Fibroblast of peridontal ligament (primary cell): ENCODE measurements at regions not wholly inside any gene's neighbourhood (a gene's known extent, or its start where the extent isn't known, plus 50 kb on each side); places are given as distances from the start of the nearest gene placed in this dataset.
"Not testable (repeated sequence)": the region's sequence is repeated elsewhere in the genome, so short reads cannot be mapped to it uniquely, and the experiment has no call there.

ENCODE experiments used
- DNase-seq: peaks from one replicate; pipeline ENCODE4 v3.0.0-alpha.2; 2010; ENCODE audit errors: extremely low read depth

DNA sequence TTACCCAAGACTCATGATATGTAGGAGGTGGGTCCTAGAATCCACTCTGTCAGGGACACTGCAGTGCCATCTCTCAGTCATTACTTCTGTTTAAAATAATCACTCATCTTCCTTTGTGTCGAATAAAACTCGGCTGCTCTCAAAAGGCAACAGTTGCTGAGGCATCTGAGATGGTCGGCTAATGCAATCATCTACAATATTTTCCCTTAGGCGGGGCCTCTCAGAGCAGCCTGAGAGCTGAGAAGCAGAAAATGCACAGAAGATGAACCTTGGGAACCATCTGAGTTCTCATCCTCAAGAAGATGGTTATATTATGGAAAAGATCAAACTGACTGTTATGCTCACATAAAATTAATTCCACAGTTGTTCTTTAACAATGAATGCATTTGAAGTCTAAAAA, 1518.2 kb upstream of the TENM4 start:
- no peak for DNase-seq

DNA sequence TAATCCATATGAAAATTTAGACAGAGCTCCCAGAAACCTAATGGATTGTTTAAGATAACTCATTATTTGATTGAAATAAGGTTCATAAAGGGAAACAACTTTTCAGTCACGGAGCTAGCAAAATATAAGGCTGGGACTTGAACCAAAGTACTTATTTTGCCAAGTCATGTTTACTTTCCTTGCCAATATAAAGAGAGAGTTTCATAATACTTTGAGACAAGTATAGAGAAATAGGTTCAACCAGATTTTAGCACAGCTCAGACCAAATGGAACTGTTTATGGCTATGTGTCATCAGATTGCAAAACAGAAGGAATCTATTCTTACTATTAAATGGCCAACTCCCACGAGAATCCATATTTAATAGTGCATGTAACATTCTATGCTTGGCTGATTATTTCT, 1517.5 kb upstream of the TENM4 start:
- DNase-seq = peak; percentile 91

DNA sequence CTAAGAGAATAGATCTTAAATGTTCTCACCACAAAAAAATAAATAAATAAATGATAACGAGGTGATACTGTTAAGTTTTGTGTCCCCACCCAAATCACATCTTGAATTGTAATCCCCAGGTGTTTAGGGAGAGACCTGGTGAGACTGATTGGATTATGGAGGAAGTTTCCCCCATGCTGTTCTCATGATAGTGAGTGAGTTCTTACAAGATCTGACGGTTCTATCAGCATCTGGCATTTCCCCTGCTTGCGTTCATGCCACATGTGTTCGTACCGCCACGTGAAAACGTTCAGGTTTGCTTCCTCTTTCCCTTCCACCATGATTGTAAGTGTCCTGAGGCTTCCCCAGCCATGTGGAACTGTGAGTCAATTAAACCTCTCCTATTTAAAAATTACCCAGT, 1514.8 kb upstream of the TENM4 start:
- no peak for DNase-seq

DNA sequence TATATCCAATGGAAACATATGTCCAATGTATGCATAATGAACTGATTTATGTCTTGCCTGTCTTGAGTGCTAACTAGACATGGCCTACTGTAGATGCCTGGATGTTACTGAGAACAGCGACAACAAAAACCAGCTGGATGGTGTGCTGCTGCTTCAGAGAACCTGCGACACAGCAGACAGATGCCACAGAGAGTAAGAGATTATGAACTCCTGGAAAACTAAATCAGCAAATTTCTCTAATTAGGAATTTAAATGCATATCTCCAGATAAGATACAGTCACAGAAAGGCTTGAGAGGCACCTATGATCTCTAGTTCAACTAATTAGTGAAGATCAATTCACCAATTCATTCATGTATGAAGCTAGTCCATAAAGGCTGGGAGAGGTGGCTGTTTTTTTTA, 1508.0 kb upstream of the TENM4 start:
- DNase-seq = no peak

DNA sequence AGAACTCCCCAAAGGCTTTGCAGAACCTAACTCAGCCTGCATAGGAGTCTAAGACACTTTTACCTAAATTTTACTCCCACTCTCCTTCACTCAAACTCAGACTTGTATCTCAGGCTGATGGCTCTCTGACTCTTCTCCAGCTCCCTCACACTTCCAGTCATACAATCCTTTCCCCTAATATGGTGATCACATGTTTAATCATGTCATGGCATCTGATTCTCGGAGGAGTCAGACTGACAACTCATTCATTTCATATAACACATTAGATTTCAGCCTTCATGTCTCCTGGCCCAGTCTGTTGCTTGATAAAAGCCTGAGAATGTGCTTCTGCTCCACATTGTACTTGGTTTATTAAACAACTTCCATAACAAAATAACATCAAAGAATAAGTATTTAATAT, 1503.9 kb upstream of the TENM4 start:
- no peak for DNase-seq

DNA sequence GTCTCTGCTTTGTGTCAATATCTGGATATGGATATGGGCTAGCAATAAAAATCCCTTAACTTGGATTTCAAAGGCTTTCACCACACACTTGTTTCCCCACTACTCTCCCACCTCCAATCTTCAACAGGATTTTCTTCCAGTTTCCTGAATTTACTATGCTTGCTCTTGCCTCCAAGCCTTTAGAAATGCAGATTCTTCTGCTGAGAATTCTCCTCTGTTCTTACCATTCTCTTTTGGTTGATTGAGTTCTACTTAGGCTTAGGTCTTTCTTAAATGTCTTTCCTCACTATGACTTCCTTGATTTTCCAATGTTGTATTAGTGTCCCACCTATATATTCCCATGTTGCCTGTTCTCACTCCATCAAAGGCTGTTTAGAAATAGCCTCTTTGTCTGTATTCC, 1502.4 kb upstream of the TENM4 start:
- no peak for DNase-seq

DNA sequence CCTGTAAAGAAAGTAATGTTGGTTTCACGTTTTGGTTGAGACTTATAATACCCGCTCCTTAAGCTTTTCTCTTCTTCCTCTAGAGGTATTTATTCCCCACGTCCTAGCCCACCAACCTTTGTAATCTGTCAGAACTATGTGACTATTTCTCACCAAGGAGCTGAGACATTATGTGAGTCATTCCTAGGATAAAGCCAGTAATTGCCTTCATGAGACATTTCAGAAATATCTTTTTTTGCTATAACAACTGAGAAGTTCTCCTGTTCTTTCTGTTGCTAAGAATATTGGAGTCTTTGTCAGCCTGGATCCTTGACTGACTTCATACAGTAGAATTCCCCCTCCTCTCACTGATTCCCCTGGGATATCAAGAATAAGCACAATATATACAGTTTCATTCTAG, 1497.0 kb upstream of the TENM4 start:
- peak; percentile 3 for DNase-seq

DNA sequence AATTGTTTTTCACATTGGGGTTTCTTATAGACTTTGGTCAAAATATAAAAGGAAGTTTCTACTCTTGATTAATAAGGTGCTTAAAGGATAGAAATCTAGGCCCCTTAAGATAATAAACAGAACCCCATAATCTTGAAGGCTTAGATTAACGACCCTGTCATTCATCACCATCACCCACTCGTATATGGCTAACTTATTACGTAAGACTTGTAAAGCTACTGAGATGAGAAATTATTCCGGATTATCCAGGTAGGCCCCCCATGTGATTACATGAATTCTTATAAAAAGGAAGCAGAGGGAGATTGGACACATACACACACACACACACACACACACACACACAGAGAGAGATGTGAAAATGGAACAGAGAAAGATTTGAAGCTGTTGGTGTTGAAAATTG, 1489.2 kb upstream of the TENM4 start:
- no peak for DNase-seq

DNA sequence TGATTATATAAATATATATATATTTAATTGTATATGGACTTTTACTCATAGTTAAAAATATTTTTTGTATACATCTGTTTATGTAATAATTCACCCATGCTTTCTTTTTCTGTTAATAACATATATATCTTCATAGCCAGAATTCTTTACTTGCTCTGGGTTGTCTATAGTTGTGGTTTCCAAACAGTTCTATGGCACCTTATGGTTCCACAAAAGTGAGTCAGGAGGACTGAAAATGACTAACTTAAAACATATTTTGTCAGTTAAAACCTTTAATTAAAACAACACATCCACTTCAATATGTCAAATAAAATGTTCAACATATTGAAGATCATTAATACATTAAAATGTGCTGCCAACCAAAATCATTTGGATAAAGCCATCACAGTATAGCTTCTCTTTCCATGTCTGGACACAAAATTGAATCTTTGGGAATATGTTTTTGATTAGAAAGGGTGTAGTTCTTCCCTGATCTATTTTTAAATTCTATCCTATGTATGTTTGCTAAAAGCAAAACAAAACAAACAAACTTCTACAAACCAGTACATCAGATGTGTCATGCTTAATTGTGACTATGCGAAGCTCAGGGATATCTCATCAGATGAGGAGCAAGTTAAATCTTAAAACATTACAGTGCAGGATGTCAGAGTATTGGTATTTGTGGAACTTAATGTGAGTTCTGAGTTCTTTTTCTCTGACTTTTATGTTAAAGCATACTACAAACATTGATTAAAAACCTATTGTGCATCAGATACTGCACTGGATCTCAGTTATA, 1488.4 kb upstream of the TENM4 start:
- peak; percentile 11 for DNase-seq

DNA sequence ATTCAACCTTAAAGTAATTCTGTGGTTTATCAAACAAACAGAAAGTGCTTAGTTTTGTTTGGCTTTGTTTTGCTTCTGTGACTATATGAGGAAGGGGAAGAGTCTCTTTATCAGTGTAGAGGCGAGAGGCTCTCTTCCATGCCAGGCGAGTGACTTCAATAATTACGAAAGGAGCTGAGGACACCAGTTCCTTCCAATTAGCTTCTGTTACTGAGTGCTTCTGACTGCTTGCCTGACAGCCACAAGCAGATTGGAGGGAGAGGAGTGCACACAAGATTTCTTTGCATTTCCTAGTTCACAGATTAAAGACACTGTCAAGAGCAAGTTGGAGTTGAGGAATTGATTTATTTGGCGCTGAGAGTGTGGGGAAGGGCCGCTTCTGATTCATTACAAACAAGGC, 1484.5 kb upstream of the TENM4 start:
- no peak for DNase-seq

DNA sequence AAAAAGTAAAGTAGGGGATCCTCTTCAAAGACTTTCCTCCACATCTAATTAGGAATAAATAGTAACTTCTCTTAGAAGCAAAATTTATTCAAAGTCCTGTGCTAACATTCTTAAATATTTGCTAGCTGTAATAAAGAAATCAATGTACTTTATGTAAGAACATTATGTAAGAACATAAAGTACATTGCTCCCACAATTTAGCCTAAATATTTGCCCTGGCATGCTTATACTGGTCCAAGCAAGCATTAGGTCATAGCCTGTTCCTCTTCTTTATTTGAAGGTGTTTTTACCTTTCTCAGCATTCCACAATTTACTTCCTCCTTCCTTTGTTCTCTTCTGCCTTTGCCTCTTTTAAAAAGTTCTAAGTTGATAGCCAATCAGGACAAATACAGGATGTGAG, 1480.5 kb upstream of the TENM4 start:
- not testable (repeated sequence) for DNase-seq

DNA sequence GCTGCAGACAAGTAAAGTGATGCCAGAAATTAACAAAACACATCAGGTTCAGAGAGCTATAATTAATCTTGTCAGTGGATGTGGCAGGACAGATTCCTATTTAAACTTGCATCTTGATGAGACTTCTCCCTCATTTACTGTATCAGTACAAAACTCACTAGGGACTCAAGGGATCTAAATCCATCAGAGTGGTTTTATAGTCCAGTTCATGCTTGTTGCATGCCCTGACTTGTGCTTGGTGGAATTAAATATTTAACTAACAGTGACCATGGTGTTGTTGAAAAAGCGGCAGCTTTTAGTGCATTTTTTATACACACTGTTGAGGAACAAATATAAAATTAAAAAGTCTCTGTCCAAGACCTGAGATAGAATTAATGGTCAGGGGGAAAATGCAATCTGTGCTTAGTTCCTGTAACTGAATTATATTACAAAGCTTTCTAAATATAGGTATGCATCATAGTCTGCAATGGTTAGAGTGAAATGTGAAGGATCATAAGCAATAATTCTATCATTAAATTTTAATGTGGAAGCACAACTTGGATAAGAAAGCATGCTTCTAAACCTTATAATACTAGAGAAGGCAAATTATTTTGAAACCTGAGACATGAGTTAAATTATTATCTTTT, 1475.5 kb upstream of the TENM4 start:
- DNase-seq = no peak

DNA sequence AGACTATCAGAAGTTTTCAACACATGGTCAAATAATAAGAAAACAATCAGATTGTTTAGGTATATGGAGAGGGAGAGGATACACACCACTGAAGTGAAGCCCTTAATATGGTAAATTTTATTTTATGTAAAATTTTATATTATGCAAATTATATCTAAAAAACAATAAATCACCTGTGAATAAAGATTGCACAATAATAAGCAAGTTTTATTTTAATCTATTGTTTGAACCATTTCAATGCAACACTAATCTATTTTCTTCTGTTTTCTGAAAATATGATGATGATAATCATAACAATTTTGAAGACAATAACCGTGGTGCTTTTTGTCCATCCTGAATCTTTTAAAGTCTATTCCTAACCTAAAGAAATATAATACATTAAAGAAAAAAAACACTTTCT, 1473.5 kb upstream of the TENM4 start:
- no peak for DNase-seq

DNA sequence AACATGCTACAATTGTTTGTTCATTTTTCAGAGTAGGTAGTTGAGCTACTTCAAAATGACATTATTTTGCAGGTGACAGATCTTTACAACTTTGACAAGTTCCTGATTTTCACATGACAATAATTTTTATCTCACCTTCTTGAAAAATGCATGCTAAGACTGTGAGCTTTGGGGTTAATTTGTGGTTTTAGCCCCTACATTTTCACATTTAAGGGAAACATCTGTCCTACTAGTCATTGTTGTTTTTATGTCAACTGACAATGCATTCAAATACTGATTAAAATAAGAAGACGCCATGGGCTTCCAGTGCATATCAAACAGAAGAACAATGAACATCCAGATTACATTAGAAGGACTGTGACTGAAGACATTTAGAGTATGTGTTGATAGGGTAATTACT, 1470.8 kb upstream of the TENM4 start:
- no peak for DNase-seq

DNA sequence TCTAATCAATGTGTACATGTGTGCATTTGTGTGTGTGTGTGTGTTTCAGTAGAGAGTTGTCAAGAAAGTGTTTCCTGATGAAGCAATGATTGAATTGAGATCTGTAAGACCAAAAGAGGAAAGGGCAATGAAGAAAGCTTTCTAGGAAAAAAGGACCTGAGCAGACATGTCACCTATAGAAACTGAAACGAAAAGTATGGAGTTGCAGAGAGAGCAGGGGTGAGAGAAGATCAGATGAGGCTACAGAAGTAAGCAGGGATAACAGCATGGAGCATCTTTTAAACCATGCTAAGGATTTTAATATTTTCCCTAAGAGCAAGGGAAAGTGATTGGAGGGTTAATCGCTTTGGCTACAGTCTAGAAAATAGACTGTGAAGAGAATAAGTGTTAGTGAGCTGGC, 1459.4 kb upstream of the TENM4 start:
- no peak for DNase-seq

DNA sequence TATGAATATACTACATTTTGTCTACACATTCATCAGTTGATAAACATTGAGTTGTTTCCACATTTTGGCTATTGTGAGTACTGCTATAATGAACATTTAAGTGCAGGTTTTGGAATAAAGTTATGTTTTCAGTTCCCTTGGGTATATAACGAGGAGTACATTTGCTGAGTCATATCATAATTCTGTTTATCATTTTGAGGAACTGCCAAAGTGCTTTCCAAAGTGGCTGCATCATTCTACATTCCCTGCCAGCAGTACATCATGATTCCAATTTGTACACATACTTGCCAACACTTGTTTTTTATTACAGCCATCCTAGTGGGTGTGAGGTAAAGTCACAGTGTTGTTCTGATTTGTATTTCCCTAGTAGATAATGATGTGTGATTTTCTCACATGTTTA, 1458.6 kb upstream of the TENM4 start:
- DNase-seq = peak; percentile 65

DNA sequence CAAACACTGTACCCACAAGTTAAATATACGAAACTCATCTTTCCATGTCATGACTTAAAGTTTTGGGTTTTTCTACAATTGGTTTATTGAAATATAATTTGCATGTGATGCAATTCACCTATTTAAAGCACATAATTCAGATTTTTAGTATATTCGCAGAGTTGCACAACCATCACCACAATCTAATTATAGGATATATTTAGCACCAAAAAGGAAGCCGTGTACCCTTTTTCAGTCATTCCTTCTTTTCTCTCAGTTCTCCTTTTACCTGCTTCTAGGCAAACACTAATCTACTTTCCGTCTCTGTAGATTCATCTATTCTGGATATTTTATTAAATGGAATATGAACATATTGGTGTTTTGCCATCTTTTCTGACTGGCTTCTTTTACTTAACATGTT, 1458.1 kb upstream of the TENM4 start:
- peak; percentile 3 for DNase-seq

DNA sequence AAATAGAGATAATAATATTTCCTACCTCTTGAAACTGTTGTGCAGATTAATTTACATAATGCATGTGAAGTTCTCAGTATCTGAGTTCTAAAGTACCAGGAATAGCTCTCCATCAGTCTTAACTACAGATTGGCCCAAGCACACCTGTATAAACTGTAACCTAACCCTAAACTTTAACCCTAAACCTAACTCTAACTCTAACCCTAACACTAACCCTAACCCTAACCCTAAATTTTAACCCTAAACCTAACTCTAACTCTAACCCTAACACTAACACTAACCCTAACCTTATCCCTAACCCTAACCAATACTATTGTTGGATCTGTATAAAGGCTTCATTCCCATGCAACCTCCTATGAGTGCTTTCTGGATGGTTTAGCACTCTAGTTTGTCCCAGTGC, 1445.9 kb upstream of the TENM4 start:
- DNase-seq = no peak

DNA sequence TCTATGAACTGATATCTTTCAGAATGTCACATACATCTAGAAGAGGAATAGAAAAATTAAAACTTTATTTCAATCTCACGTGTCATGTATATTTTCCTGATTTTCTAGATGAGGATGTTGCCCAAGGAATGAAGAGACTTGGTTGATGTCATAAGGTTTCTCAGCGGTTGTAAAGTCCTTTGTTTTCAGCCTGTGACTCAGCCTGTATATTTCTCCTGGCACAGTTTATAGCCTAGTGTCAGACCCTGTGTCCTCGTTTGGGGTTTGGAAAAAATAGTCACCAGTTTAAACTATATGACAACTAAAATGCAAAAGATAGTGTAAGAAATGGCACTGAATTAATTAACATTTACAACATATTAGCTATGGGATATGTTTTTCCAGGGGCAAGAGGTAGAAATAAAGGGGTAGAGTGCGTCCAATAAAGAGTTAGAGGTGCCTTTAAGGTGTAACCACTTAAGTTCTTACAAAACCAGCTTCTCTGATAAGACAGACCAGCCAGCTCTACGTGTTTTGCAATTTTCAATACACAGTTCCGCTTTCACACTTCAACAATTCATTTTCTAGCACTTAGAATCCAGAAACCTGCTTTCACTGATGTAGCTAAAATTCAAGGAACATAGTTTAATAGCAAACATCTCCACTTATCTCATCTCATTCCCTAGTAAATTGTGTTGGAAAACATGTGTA, 1432.6 kb upstream of the TENM4 start:
- no peak for DNase-seq

DNA sequence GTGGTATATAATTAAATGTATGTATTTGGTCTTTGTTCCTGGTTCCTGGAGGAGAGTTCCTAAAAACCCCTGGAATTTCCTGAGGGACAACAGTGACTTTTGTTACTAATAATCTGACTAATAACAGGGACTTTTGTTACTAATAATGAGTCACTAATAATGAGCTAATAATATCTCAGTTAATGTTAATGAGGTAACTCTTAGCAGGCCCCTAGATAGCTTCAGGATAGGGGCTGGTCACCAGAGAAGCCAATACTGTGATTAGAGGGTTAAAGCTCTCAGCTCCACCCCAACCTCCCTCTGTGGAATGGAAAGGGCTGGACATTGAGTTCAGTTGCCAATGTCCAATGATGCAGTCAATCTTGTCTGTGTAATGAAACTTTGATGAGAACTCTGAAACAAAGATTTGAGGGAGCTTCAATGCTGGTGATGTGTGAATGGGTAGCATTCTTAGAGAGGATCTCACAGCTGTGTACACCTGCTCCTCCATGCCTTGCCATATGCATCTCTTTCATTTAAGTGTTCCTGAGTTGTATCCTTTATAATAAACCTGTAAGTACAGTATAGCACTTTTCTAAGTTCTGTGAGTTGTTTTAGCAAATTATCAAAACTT, 1431.4 kb upstream of the TENM4 start:
- no peak for DNase-seq

DNA sequence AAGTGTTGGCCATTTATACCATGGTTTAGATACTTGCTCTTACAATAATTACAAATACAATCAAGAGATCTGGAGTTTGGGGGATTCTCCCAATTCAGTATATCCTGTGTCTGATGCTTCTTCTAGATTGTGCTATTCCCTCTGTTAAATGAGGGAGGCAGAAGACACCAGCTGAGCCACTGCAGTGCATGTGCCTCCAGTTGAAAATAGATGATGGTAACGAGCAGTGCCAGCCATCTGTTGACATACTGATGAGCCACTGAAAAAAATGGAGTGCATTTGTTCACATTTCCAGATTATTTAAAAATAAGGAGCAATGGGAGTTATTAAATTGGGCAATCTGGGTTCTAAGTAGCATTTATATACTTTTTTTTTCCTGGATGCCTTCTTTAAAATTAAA, 1428.0 kb upstream of the TENM4 start:
- DNase-seq = no peak

DNA sequence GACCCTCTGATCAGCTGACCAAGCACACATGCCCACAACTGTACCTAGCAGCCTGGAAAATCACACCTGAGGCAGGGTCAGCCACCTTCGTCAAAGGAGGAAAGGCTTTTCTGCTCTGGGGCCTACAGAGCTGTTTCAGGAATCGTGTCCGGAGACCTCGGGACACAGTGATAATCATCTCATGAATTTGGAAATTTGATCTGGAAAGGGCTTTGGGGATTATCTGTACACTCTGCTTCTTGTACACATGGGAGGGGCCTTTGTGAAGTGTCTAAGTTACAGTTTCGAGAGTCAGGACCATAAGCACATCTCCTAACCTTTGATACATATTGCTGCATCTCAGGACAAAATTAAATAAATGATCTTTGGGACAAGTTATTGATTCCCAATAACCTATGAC, 1421.2 kb upstream of the TENM4 start:
- no peak for DNase-seq

DNA sequence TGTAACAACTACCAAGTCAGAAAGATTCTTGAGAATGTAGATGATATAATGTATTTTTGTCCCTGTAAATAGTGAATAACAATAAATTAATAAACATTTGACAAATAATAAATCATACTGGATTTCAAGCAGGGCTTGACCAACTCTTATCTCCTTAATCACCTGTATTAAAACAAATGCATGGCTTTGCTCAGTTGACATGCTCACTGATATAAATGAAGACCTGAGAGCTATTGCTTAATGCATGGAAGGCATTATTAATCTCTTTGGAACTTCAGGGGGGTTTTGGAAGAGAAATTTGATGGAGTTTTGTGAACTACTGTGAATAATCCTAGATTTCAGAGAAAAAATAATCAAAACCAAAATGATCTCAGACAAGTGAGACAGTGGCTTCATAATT, 1420.4 kb upstream of the TENM4 start:
- DNase-seq = no peak
